ENCODE measurements at regions not wholly inside any gene's neighbourhood (a gene's known extent, or its start where the extent isn't known, plus 50 kb on each side); places are given as distances from the start of the nearest gene placed in this dataset.

DNA sequence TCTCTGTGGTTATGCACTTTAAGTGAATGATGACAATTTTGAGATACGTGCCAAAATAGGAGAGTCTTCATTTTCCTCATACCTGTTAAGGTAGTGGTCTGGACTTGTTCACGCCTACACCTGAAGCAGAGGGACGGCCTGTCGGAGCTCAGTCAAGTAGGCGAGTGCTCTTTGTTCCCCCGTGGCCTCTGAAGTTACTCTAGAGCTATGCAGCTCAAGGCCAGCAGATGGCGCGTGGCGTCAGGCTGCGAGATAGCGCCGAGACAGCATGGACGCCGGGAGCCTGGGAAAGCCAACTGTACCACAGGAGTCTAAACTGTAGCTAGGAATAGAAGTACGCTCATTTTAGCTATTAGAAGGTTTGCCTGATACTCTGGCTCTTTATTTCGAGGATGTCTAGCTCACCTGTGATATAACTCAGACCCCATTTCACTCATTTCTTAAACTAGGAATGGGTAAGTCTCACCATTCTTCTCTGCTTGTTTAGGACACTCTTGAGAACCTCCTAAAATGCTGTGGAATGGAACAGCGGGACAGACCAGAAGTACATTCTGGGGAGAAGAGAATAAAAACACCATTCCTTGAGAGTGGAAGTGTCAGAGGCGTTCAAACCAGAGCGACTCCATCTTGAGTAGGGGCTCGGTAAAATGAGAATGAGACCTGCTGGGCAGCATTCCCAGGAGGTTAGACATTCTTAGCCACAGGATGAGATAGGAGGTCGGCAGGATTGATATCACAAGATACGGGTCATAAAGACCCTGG is 267.4 kb upstream of the HMGA2 start:
- DNase-seq: peak; percentile 29

DNA sequence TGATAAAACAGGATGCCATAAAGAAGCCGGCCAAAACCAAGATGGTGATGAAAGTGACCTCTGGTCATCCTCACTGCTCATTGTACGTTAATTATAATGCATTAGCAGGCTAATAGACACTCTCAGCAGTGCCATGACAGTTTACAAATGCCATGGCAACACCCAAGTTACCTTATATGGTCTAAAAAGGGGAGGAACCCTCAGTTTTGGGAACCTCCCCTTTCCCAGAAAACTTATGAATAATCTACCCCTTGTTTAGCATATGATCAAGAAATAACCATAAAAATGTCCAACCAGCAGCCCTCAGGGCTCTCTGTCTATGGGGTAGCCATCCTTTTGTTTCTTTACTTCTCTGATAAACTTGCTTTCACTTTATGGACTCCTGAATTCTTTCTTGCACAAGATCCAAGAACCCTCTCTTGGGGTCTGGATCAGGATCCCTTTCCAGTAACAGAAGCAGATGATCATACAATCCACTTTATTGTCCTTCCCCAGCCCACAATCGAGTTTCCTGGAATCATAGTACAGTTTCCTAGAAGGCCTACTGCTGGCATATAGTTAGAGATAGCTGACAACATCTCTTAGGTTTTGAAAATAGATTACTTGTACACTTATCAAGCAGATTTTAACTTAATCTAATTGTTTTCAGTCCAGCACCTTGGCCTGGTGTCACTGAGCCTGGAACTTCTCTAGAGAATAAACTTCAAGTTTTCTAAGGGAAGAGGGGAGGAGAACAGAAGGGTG is 266.7 kb upstream of the HMGA2 start:
- DNase-seq: no peak

DNA sequence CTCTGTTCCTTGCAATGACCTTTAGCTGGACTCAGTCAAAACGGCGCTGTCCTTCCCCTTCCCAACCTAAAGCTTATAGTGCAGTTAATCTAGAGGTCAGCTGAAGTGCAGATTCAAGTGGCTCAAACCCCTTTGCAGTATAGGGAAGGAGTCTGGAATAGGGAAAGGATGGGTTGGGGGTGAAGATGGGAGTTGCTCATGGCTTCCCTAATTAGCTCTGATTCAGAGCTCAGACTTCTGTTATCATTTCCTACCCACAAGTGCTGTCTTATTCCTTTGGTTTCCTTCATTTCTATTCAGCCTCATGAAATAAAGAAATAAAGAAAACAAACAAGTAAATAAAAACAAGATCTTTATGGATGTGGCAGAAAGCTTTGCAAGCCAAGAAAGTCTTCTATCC is 264.0 kb upstream of the HMGA2 start:
- no peak for DNase-seq

DNA sequence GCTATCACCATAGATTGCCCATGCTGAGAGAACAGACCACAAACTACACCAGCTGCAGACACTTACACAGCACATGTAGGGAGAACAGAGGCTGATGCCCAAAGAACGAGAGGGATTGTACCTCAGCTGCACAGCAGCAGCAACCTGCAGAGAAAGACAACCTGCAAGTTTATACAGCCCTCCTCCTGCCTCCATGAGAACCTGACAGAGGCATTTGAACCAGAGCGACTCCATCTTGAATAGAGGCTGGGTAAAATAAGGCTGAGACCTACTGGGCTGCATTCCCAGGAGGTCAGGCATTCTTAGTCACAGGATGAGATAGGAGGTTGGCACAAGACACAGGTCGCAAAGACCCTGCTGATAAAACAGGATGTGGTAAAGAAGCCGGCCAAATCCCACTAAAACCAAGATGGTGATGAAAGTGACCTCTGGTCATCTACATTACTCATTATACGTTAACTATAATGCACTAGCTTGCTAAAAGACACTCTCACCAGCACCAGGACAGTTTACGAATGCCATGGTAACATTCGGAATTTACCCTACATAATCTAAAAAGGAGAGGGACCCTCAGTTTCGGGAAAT is 262.4 kb upstream of the HMGA2 start:
- DNase-seq: no peak

DNA sequence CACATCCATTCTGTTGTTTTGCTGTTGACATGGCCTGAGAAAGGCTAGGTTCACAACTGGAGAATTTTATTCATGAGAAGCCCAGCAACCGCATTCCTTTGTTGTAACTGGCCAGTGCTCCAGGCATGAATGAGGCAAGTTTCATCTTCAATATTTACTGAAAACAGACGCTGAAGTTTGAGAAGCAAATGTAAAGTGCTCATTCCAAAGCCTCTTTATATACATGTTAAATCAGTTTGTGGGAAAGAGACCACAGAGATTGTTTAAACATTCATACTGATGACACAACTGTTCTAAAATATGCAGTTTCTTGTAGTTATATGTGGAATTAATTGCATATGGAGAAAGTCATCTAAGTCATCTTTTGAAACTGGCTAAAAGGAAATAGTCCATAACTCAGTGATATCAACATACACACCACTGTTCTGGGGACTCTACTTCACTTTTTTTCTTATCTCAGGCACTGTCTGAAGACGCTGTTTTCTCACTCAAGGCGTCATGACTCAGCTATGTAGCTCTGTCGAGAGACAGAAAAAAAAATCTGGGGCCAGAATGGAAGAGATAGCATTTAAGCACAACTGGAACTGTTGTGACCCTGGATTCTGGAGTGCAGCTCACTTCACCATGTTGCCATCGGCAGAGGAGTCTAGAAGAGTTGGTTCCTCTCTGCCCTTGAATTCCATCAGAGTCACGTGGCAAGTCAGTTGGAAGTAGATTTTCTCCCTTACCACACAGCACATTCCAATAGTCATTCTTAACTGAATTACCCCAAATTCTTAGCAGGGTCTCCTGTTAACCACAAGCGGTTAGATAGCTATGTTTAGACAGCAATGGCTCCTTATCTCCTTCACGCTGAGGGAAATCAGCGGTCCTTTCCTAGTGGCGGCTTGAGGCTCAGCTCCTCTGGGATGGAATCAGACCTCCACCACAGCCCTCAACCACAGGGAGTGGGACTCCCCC is 258.4 kb upstream of the HMGA2 start:
- no peak for DNase-seq

DNA sequence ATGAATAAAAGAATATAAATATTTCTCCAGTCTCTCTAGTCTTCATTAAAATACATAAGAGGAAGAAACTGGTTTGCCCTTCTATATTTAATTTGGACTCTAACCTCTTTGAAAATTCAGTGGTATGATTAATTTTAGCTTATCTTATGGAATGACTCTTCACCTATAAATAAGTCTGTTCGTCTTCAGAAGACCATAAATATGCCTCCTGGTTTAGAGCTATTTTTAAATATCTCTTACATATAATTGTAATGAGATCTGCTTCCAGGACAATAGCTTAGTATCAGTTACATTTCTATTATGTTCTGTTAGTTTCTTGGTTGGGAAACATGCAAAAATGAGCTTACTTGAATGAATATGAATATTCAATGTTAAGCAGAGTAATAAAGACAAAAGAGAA is 257.5 kb upstream of the HMGA2 start:
- no peak for DNase-seq

DNA sequence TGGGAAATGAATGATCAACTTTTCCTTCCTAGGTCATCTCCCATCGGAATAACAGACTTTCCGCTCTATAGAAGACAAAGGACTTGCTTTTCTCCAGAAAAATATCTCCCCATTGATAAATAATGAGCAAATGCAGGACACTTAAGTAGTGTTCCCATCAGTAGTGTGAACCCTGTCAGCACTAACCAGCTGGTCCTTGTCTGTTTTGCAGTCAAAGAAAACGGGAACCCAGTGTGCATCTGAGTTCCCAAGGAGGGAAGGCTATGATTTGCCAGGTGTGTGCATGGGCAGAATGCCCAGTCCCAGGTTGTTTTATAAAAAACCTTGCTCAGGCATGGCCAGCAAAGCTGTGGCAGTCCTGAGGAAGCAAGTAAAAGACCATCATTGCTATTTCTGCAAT is 256.5 kb upstream of the HMGA2 start:
- DNase-seq: no peak

DNA sequence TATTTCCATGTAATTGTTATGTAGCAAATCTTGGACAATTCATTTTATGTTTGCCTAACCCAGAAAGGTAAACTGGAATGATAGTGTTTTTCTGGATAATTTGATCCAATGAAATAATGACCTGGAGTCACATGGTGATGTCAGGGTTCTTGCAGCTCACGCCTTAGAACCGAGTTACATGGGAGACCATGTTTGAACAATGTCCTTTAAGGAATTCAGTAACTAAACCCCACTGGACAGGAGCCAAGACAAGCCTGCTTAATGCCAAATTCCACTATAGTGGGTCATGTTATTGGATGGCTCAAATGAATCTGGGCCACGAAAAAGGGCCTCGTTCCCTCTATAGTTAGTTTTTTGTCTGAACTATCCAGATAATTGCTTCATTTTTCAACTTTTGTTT is 255.8 kb upstream of the HMGA2 start:
- no peak for DNase-seq

DNA sequence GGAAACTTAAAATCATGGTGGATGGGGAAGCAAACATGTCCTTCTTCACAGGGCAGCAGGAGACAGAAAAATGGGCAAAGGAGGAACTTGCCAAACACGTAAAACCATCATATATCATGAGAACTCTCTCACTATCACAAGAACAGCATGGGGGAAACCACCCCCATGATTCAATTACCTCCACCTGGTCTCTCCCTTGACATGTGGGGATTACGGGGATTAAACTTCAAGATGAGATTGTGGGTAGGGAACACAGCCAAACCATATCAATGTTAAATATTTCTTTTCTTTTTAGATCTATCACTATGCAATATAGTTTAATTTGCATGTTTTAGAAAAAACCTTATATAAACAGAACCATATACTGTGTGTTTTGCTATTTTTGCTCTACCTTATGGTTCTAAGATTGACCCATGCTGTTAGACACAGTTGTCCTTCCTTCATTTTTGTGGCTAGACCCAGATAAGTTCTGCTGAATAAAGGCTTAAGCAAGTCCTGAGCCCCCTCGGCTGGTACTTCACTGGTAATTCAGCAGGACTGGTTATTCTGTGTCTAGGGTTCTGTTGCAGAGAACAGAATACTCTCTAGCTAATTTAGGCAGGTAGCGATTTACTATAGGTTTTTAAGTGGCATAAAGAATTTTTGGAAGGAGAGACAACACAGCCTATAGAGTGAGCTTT is 253.7 kb upstream of the HMGA2 start:
- no peak for DNase-seq

DNA sequence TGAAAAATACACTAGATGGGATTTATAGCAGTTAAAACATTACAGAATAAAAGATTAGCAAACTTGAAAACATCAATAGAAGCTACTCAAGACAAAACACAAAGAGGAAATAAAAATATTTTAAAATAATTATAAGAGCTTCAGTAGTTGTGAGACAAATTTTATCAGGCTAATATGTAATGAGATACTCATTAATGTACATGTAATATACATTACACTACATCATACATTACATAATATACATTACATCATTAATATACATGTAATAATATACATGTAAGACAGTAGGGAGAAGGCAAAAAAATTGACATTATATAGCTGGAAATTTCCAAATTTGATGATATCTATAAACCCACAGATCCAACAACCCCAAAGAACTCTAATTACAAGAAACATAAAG is 249.4 kb upstream of the HMGA2 start:
- no peak for DNase-seq

DNA sequence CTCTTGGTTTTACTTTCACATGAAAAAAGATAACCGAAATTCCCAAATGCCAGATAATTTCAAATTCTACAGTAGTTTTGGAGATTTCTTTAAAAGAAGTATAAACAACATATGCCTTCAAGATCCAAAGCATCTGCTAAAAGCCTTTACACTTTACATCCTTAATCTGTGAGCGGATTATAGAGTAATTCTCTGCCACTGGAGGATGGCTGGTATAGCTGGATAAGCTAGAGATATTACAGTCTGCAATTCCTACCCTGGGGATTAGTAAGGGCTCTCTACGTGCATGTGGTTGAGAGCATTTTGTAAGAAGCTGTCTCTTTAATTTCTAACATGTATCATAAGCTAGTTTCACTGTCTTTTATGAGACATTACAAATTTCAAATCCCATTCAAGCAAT is 240.3 kb upstream of the HMGA2 start:
- DNase-seq: no peak

DNA sequence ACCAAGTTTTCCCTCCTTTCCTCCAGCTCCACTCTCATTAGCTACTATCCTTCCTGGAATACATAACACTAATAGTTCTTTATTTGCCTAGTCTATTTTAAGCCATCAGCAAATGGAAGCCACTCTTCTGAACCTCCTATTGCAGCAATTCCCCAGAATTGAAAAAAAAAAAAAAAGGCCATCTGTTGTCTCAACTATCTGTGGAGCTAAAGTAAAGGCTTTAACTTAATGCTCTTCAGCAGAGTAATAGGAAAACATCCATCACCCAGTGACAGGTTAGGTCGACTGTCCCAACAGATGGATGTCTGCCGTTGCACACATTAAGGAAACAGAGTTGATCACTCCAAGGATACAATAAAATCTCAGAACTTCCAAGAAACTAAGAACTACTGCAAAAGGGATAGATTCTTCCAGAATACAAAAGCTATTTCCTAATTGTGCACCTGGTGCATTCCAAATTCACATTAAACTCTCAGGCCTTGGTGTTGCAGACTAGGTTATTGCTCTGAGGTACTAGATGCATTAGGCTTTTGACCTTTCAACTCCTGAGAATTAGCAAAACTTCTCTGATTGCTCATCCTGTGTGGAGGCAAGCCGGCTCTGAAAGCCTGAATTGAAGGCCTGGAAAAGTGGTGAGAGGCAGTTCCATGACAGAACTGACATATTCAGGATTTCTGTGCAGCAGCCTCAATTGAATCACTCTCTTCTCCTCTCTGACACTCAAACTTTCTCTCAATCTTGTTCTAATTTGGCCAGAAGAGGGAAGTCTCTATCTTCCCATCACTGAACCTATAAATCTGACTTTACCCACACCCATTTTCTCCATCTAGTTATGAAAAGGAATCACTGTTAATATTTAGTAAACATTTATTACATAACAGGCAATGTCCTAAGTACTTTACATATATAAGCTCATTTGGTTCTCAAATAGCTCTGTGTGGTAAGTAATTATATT is 238.4 kb upstream of the HMGA2 start:
- no peak for DNase-seq

DNA sequence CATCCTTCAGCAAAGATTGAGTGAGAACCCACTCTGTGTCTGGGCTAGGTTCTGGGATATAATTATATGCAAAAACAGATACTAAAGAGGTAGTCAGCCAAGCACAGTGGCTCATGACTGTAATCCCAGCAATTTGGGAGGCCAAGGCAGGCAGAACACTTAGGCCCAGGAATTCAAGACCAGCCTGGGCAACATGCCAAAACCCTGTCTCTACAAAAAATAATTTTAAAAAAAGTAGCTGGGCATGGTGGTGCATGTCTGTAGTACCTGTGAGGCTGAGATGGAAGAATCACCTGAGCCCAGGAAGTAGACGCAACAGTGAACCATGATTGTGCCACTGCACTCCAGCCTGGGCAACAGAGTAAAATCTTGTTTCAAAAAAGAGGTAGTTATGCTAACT is 237.5 kb upstream of the HMGA2 start:
- DNase-seq: no peak

DNA sequence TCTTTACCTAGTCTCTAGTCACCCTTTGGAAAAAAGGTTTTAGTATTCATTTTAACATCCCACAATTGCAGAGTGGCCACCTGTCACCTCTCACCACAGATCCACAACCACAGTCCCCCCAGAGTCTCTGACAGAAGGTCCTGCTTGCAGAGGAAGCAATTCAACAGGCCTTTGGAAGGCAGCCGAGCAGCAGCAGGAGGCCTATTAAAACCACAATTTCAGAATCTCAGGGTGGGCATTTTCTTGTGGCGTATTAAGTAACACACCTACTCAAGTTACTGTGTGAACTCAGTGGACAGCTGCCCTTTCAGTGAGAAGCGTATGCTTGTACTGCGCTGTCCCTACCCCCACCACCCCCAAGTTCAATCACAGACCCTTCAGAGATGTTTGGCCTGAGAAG is 234.0 kb upstream of the HMGA2 start:
- DNase-seq: no peak

DNA sequence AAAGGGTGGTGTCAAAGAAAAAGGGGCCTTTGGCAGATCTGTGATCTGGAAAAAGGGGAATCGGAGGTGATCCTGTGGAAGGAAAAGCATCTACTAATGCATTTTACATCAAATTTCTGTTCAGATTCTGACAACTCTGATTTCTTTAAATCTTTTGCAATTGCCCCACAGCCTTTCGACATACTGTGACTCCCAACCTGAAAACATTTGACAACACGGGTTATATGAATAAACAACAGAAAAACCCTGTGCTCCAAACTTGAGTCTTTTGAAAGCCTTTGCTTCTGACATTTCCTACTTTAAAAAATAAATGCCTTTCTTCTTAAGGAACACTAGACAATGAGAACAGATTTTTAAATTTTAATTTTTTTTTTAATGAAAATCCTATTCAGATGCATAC is 231.9 kb upstream of the HMGA2 start:
- DNase-seq: no peak

DNA sequence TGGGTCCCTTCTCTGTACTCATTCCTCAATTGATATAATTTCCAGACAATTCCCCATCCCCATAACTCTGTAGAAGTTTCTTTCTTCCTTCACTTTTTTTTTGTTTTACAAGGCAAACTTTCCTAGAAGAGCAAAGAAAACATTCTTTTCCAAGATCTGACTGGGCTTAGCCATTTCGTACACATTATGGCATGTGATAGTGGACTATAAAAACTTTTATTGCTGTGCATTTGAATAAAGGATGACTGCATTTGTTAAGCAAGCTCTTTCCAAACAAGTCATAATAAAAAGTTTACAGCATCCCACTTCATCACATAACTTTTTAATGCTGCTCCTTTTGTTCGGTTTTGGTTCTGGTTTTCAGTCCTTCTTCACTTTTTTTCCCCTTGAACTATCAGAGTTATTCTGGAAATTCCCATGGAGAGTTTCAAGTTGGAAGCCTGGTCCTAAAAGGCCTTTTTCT is 231.0 kb upstream of the HMGA2 start:
- no peak for DNase-seq

DNA sequence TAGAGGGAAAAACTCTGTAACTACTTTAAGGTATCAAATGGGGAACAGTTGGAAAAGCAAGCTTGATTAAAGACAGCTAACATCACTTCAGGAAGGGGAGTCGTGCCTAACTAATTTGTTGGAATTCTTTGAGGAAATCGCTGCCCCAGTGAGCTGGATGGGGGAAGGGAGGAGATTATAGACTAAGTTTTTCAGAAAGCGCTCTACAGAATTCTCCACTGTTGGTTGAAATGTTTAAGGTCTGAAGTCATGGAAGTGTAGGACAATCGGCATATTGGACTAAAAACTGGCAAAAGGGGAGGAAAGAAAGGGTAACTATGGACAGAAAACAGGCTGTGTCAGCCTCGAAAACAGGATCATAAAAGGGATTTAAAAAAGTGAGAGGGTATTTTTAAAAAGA is 229.9 kb upstream of the HMGA2 start:
- DNase-seq: no peak

DNA sequence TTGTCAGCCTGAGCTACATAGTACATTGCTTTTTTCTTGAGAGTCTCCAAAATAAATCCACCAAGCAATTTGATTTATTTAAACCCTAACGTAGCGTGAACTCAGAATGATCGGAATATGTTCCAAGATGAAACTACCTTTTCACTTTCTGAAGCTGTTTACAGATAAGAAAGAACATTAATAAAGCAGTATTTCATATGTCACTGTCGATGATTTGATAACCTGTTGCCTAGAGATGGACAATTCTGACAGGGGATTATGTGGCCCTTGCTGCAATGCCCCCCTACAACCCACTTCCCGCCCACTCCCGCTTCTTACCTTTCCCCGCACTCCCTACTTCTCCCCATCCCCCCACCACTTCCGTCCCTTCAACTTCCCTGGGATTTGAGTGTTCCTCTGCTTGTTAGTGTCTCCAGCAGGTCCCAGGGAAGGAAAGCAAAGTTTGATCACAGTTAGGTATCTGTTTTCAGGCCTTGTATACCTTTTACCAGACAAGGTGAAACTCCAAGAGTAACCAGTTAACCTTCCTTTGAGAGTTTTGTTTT is 229.2 kb upstream of the HMGA2 start:
- no peak for DNase-seq

DNA sequence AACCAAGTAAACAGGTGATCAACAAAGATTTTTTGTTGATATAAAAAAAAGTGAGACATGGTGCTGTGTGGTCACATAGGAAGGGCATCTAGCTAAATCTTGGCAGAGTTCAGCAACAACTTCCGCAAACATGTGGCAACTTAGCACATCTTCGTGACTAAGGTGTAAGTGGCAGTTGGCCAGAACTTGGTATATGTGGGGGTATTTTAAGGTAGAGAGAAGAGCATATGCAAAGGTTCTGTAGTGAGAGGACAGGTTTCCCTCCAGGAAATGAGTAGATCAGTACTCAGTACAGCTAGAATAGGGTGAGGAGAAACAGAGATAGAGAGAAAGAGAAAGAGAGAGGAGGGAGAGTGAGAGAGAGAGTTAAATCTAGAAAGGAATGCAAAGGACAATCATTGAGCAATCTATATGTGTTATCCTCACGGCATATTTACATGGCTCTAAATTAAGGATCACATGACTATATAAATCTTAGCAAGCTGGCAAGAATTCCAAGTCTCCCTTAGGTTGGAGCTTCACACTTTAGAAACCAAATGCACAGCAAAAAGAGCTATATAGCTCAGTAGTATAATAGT is 227.7 kb upstream of the HMGA2 start:
- DNase-seq: no peak

DNA sequence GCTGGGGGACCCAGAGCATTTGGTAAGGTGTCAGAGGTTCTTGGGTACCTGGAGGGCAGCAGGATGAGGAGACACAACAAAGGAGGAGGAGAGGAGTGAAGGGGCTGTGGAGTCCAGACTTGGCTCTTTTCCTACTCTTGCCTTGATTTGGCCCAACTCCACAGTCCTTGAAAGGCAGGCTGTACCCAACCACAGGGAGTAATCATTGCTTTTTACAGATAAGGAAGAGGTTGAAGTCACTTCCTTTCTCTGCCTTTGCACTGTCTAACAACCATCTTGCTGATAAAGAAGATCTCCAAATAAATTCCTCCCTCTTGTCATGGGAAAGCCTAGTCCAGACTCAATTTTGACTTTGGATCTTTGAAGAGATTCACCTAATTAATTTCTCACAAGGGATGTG is 226.8 kb upstream of the HMGA2 start:
- DNase-seq: no peak

DNA sequence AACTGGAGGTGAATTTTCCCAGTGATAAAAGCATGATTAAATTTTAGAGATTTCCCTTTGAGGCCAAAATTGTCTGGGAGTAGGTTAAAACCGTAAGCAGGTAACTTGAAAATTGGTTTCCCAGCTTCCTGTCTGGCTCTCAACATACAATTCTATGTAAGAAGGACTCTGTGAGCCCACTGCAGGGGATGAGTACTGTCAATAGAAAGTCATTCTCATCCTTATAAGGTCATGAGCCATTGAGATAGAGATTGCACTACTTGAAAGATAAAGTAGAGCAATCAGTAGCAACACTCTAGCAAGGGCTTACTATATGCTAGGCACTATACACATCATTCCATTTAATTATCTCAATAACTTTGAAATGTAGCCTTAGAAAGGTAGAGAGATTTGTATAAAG is 225.6 kb upstream of the HMGA2 start:
- no peak for DNase-seq

Data from activated gamma-delta T cell treated with Interleukin-2 at 50 U/mL for 16 hours (primary cell).